HG03196 (cell line): ENCODE measurements at regions not wholly inside any gene's neighbourhood (a gene's known extent, or its start where the extent isn't known, plus 50 kb on each side); places are given as distances from the start of the nearest gene placed in this dataset.
A peak's percentile ranks its signal among the peaks of the same experiment; 100 is the strongest.
"Not testable (repeated sequence)": the region's sequence is repeated elsewhere in the genome, so short reads cannot be mapped to it uniquely, and the experiment has no call there.

ENCODE experiments used
- ATAC-seq: cut with Tn5 transposase; IDR thresholded peaks from one replicate; pipeline ENCODE4 v1.9.1; 2021; ENCODE audit not compliant: unreplicated experiment

GRCh38 chr2:217604527-217605194 lies 398.1 kb downstream of the TNS1 start:
- no peak for ATAC-seq

GRCh38 chr2:217601601-217602000 lies 401.2 kb downstream of the TNS1 start:
- ATAC-seq: no peak

GRCh38 chr2:217599906-217600305 lies 402.9 kb downstream of the TNS1 start:
- ATAC-seq: no peak

- no peak for ATAC-seq
Observed at GRCh38 chr2:217597681-217598080, 405.1 kb downstream of the TNS1 start.

GRCh38 chr2:217597145-217597544 lies 405.6 kb downstream of the TNS1 start:
- ATAC-seq: no peak

GRCh38 chr2:217593732-217594131 lies 409.1 kb downstream of the TNS1 start:
- peak; percentile 68 for ATAC-seq

GRCh38 chr2:217588266-217588665 lies 414.5 kb downstream of the TNS1 start:
- ATAC-seq: no peak

GRCh38 chr2:217585362-217585761 lies 417.4 kb downstream of the TNS1 start:
- ATAC-seq: no peak

- not testable (repeated sequence) for ATAC-seq
Observed at GRCh38 chr2:217580407-217580806, 422.4 kb downstream of the TNS1 start.

GRCh38 chr2:217573571-217573970 lies 429.2 kb downstream of the TNS1 start:
- ATAC-seq: no peak

- ATAC-seq: no peak
Observed at GRCh38 chr2:217570394-217570793, 432.4 kb downstream of the TNS1 start.

GRCh38 chr2:217568289-217568971 lies 434.4 kb downstream of the TNS1 start:
- no peak for ATAC-seq

GRCh38 chr2:217563565-217563964 lies 439.2 kb downstream of the TNS1 start:
- ATAC-seq: no peak

GRCh38 chr2:217562871-217563480 lies 439.8 kb downstream of the TNS1 start:
- ATAC-seq: no peak

- ATAC-seq: no peak
Observed at GRCh38 chr2:217559084-217559483, 443.7 kb downstream of the TNS1 start.

GRCh38 chr2:217555081-217555876 lies 447.5 kb downstream of the TNS1 start:
- no peak for ATAC-seq

GRCh38 chr2:217553679-217554078 lies 449.1 kb downstream of the TNS1 start:
- ATAC-seq: no peak

- ATAC-seq: no peak
Observed at GRCh38 chr2:217553202-217553601, 449.6 kb downstream of the TNS1 start.

- no peak for ATAC-seq
Observed at GRCh38 chr2:217552081-217552480, 450.7 kb downstream of the TNS1 start.

GRCh38 chr2:217551252-217551899 lies 451.4 kb downstream of the TNS1 start:
- no peak for ATAC-seq

GRCh38 chr2:217539126-217539525 lies 463.7 kb downstream of the TNS1 start:
- no peak for ATAC-seq
